Cardiac muscle cell (in vitro differentiated cells and primary cell): ENCODE measurements at regions not wholly inside any gene's neighbourhood (a gene's known extent, or its start where the extent isn't known, plus 50 kb on each side); places are given as distances from the start of the nearest gene placed in this dataset.

Experiments used
- DNase-seq, 2 donors: peaks; one replicate each; pipeline versions ENCODE4 v3.0.0 to v3.0.0-alpha.2; 2010 to 2017; ENCODE audit warnings: low read depth in 1 of 2, low spot score in 1 of 2
- H3K27ac ChIP-seq: fragments of 200-600 bp; sonication (generic); 2 replicates; pipeline ENCODE4 v1.5.1; 2016
- H3K27me3 ChIP-seq: fragments of 200-600 bp; sonication (generic); 2 replicates; pipeline ENCODE4 v1.6.0; 2016; ENCODE audit warnings: control low read depth
- H3K36me3 ChIP-seq: fragments of 200-600 bp; sonication (generic); 2 replicates; pipeline ENCODE4 v1.5.1; 2016; ENCODE audit warnings: control low read depth
- H3K4me1 ChIP-seq: fragments of 200-600 bp; sonication (generic); 2 replicates; pipeline ENCODE4 v1.8.1; 2017; ENCODE audit warnings: low read depth, mild to moderate bottlenecking, mixed run types
- H3K4me3 ChIP-seq: fragments of 200-600 bp; sonication (generic); 2 replicates; pipeline ENCODE4 v1.5.1; 2016; ENCODE audit warnings: mild to moderate bottlenecking
- H3K9me3 ChIP-seq: fragments of 200-600 bp; sonication (generic); 2 replicates; pipeline ENCODE4 v1.5.1; 2017; ENCODE audit warnings: low read depth, mild to moderate bottlenecking, control low read depth
- CTCF ChIP-seq: IDR thresholded peaks from 2 replicates; pipeline ENCODE4 v1.5.1; 2012; ENCODE audit warnings: low read depth, mild to moderate bottlenecking, low read length

GRCh38 chr1:165055581-165055980 is 300.9 kb downstream of the LMX1A start:
- Histone ChIP-seq H3K9me3 (no peaks in the 10 kb centered on the region), H3K36me3 (no peaks in the 10 kb centered on the region), H3K27ac (no peak overlapping the region), H3K4me3 (no peak overlapping the region), H3K4me1 (peaks cover 14% of the 10 kb centered on the region), H3K27me3 (no peaks in the 10 kb centered on the region)
- TF ChIP-seq CTCF: no peak
- DNase-seq: no peak

- no peaks in the 10 kb centered on the region for H3K36me3 ChIP-seq
- no peak for DNase-seq
- no peak for TF ChIP-seq CTCF
- no peaks in the 10 kb centered on the region for H3K27me3 ChIP-seq
- peaks cover 14% of the 10 kb centered on the region for H3K4me1 ChIP-seq
- no peak overlapping the region for H3K27ac ChIP-seq
- no peak overlapping the region for H3K4me3 ChIP-seq
- H3K9me3 ChIP-seq: no peaks in the 10 kb centered on the region
Measured at GRCh38 chr1:165054627-165055026, 301.9 kb downstream of the LMX1A start.

GRCh38 chr1:165053351-165053750 is 303.2 kb downstream of the LMX1A start:
- H3K36me3 ChIP-seq: no peaks in the 10 kb centered on the region
- no peak overlapping the region for H3K27ac ChIP-seq
- peak in 1 of 2 donors; percentile 36 for DNase-seq
- H3K9me3 ChIP-seq: no peaks in the 10 kb centered on the region
- no peak for TF ChIP-seq CTCF
- H3K4me1 ChIP-seq: peaks cover 14% of the 10 kb centered on the region
- H3K4me3 ChIP-seq: no peak overlapping the region
- H3K27me3 ChIP-seq: no peaks in the 10 kb centered on the region

GRCh38 chr1:165052936-165053335 is 303.6 kb downstream of the LMX1A start:
- Histone ChIP-seq H3K27ac (no peak overlapping the region), H3K27me3 (no peaks in the 10 kb centered on the region), H3K9me3 (no peaks in the 10 kb centered on the region), H3K4me1 (peaks cover 14% of the 10 kb centered on the region), H3K36me3 (no peaks in the 10 kb centered on the region), H3K4me3 (no peak overlapping the region)
- TF ChIP-seq CTCF: no peak
- DNase-seq: no peak

GRCh38 chr1:165052431-165052830 is 304.1 kb downstream of the LMX1A start:
- no peak for DNase-seq
- peaks cover 14% of the 10 kb centered on the region for H3K4me1 ChIP-seq
- no peak overlapping the region for H3K27ac ChIP-seq
- no peaks in the 10 kb centered on the region for H3K27me3 ChIP-seq
- H3K36me3 ChIP-seq: no peaks in the 10 kb centered on the region
- H3K4me3 ChIP-seq: no peak overlapping the region
- TF ChIP-seq CTCF: no peak
- no peaks in the 10 kb centered on the region for H3K9me3 ChIP-seq

GRCh38 chr1:165050246-165050645 is 306.3 kb downstream of the LMX1A start:
- H3K4me1 ChIP-seq: peaks cover 14% of the 10 kb centered on the region
- H3K4me3 ChIP-seq: no peak overlapping the region
- no peak for DNase-seq
- H3K9me3 ChIP-seq: no peaks in the 10 kb centered on the region
- no peak for TF ChIP-seq CTCF
- no peak overlapping the region for H3K27ac ChIP-seq
- no peaks in the 10 kb centered on the region for H3K36me3 ChIP-seq
- no peaks in the 10 kb centered on the region for H3K27me3 ChIP-seq
